ENCODE measurements at regions not wholly inside any gene's neighbourhood (a gene's known extent, or its start where the extent isn't known, plus 50 kb on each side); places are given as distances from the start of the nearest gene placed in this dataset.

DNA sequence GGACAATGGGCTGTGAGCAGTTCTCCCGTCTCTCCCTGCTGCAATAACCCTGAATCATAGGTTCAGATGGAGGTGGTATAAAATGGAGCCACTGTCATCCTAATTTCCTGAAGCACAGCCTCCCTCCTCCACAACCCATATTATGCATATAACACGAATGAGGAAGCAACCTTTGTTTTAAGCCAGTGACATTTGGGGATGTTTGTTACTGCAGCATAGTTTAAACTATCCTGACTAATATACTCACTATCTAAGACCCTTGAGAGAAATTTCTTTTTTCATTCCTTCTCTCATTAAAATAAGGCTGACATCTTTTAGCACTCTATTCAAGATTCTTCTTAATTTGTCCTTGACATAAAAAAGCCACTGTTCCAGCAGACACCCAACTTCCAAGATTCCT, 413.4 kb downstream of the SOX9 start:
- TF ChIP-seq, protein P1, sequence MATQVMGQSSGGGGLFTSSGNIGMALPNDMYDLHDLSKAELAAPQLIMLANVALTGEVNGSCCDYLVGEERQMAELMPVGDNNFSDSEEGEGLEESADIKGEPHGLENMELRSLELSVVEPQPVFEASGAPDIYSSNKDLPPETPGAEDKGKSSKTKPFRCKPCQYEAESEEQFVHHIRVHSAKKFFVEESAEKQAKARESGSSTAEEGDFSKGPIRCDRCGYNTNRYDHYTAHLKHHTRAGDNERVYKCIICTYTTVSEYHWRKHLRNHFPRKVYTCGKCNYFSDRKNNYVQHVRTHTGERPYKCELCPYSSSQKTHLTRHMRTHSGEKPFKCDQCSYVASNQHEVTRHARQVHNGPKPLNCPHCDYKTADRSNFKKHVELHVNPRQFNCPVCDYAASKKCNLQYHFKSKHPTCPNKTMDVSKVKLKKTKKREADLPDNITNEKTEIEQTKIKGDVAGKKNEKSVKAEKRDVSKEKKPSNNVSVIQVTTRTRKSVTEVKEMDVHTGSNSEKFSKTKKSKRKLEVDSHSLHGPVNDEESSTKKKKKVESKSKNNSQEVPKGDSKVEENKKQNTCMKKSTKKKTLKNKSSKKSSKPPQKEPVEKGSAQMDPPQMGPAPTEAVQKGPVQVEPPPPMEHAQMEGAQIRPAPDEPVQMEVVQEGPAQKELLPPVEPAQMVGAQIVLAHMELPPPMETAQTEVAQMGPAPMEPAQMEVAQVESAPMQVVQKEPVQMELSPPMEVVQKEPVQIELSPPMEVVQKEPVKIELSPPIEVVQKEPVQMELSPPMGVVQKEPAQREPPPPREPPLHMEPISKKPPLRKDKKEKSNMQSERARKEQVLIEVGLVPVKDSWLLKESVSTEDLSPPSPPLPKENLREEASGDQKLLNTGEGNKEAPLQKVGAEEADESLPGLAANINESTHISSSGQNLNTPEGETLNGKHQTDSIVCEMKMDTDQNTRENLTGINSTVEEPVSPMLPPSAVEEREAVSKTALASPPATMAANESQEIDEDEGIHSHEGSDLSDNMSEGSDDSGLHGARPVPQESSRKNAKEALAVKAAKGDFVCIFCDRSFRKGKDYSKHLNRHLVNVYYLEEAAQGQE (IDR thresholded peaks at IDR 0.05; ENCODE audit: unreplicated experiment) = no peak
- TF ChIP-seq POLR2AphosphoS5 (IDR thresholded peaks at IDR 0.05; ENCODE audit: low read depth) (no peak), NANOG (IDR thresholded peaks at IDR 0.05; ENCODE audit: borderline replicate concordance) (no peak), EZH2 (IDR thresholded peaks at IDR 0.05; ENCODE audit: low read depth, unreplicated experiment) (no peak), CREB1 (CRISPR knock-in tag; IDR thresholded peaks at IDR 0.05; ENCODE audit: low read depth) (no peak)
- TF ChIP-seq, protein P2, sequence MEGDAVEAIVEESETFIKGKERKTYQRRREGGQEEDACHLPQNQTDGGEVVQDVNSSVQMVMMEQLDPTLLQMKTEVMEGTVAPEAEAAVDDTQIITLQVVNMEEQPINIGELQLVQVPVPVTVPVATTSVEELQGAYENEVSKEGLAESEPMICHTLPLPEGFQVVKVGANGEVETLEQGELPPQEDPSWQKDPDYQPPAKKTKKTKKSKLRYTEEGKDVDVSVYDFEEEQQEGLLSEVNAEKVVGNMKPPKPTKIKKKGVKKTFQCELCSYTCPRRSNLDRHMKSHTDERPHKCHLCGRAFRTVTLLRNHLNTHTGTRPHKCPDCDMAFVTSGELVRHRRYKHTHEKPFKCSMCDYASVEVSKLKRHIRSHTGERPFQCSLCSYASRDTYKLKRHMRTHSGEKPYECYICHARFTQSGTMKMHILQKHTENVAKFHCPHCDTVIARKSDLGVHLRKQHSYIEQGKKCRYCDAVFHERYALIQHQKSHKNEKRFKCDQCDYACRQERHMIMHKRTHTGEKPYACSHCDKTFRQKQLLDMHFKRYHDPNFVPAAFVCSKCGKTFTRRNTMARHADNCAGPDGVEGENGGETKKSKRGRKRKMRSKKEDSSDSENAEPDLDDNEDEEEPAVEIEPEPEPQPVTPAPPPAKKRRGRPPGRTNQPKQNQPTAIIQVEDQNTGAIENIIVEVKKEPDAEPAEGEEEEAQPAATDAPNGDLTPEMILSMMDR (conservative IDR thresholded peaks at IDR 0.05; ENCODE audit: low read depth in 2 of 2) = no peak

Data from GM23338 (cell line).